PC-9 (cell line): ENCODE measurements at regions not wholly inside any gene's neighbourhood (a gene's known extent, or its start where the extent isn't known, plus 50 kb on each side); places are given as distances from the start of the nearest gene placed in this dataset.

ENCODE experiments used
- BruUV-seq: library from RNA; stranded (reverse); fragments of 400-500 nt; replicated peaks from 2 replicates; lab custom pipeline; 2021; lab: Mats Ljungman, UMichigan
- CTCF ChIA-PET: fragments of 300-600 bp; sonication (Branson Sonifier 250); formaldehyde crosslinking; loops from one replicate; lab custom pipeline; 2022; ENCODE audit warnings: antibody characterized with exemption; lab: Charles Lee
- POLR2A ChIA-PET: fragments of 300-600 bp; sonication (Branson Sonifier 250); formaldehyde crosslinking; loops from one replicate; lab custom pipeline; 2022; ENCODE audit warnings: antibody characterized with exemption; ENCODE audit not compliant: unreplicated experiment; lab: Charles Lee
- DNase-seq, 2 experiments: peaks; one replicate each; pipeline versions ENCODE4 v3.0.0 to v3.0.0-alpha.2; 2015 to 2022; ENCODE audit warnings: mixed read lengths in 1 of 2
- H2AFZ ChIP-seq: fragments of 200-600 bp; sonication (generic); 2 replicates; pipeline ENCODE4 v1.8.1; 2017; ENCODE audit warnings: antibody characterized with exemption
- H3F3A ChIP-seq: fragments of 200-600 bp; sonication (generic); 2 replicates; pipeline ENCODE4 v1.8.1; 2017; ENCODE audit warnings: antibody characterized with exemption, mild to moderate bottlenecking, low read depth; ENCODE audit not compliant: insufficient read depth
- H3K27ac ChIP-seq: fragments of 200-600 bp; sonication (generic); 2 replicates; pipeline ENCODE4 v1.6.1; 2016; ENCODE audit warnings: mixed run types
- H3K27me3 ChIP-seq: fragments of 200-600 bp; sonication (generic); 2 replicates; pipeline ENCODE4 v1.6.1; 2016; ENCODE audit warnings: low read depth, mixed run types; ENCODE audit not compliant: insufficient read depth
- H3K36me3 ChIP-seq: fragments of 200-600 bp; sonication (generic); 2 replicates; pipeline ENCODE4 v1.6.1; 2016; ENCODE audit warnings: low read depth, mixed run types
- H3K4me1 ChIP-seq: fragments of 200-600 bp; sonication (generic); replicated peaks from 2 replicates; pipeline ENCODE4 v1.6.1; 2016; ENCODE audit warnings: mixed run types; ENCODE audit not compliant: insufficient read depth
- H3K4me2 ChIP-seq: fragments of 200-600 bp; sonication (generic); 2 replicates; pipeline ENCODE4 v1.6.1; 2017; ENCODE audit warnings: mixed run types
- H3K4me3 ChIP-seq: fragments of 200-600 bp; sonication (generic); 2 replicates; pipeline ENCODE4 v1.6.1; 2016; ENCODE audit warnings: mixed run types
- H3K79me2 ChIP-seq: fragments of 200-600 bp; sonication (generic); 2 replicates; pipeline ENCODE4 v1.6.1; 2017; ENCODE audit warnings: low read depth, mixed run types
- H3K9me2 ChIP-seq: fragments of 200-600 bp; sonication (generic); 2 replicates; pipeline ENCODE4 v1.8.1; 2017; ENCODE audit warnings: mild to moderate bottlenecking; ENCODE audit not compliant: insufficient read depth
- H3K9me3 ChIP-seq: fragments of 200-600 bp; sonication (generic); 2 replicates; pipeline ENCODE4 v1.8.1; 2016; ENCODE audit warnings: low read depth; ENCODE audit not compliant: insufficient read depth
- H4K20me1 ChIP-seq: fragments of 200-600 bp; sonication (generic); 2 replicates; pipeline ENCODE4 v1.8.1; 2017; ENCODE audit not compliant: insufficient read depth
- EZH2 ChIP-seq: fragments of 200-600 bp; sonication (generic); IDR thresholded peaks from 2 replicates; pipeline ENCODE4 v1.8.0; 2017; ENCODE audit warnings: antibody characterized with exemption, low read depth
- intact Hi-C: fragments of 100-400 bp; cut with micrococcal nuclease; formaldehyde crosslinking; loops from one replicate; pipeline ENCODE4 v1.10.0; 2022; ENCODE audit not compliant: unreplicated experiment
- TF ChIP-seq, protein P1 (sequence below): fragments of 200-600 bp; sonication (generic); conservative IDR thresholded peaks from 2 replicates; pipeline ENCODE4 v1.6.1; 2017; ENCODE audit warnings: mixed run types, antibody characterized with exemption, mild to moderate bottlenecking, moderate library complexity

GRCh38 chr13:44211286-44211685, 162.3 kb upstream of the SERP2 start:
- no TSS peak for BruUV-seq
- Histone ChIP-seq H3K4me3 (no peak overlapping the region), H3K27me3 (no peaks in the 10 kb centered on the region), H3K9me3 (peaks cover 6% of the 10 kb centered on the region), H3K36me3 (no peaks in the 10 kb centered on the region), H3K4me1 (peaks cover 8% of the 10 kb centered on the region), H4K20me1 (no peaks in the 10 kb centered on the region), H2AFZ (no peak overlapping the region), H3K27ac (no peak overlapping the region), H3K4me2 (no peak overlapping the region), H3K9me2 (no peaks in the 10 kb centered on the region), H3K79me2 (no peaks in the 10 kb centered on the region), H3F3A (0 out of 2 replicates have a peak, but pooled peaks cover 5% of the 10 kb centered on the region)
- ChIA-PET CTCF (no interaction called here), POLR2A (no interaction called here)
- intact Hi-C loops = no loop called here
- no peak for TF ChIP-seq EZH2
- TF ChIP-seq, protein P1, sequence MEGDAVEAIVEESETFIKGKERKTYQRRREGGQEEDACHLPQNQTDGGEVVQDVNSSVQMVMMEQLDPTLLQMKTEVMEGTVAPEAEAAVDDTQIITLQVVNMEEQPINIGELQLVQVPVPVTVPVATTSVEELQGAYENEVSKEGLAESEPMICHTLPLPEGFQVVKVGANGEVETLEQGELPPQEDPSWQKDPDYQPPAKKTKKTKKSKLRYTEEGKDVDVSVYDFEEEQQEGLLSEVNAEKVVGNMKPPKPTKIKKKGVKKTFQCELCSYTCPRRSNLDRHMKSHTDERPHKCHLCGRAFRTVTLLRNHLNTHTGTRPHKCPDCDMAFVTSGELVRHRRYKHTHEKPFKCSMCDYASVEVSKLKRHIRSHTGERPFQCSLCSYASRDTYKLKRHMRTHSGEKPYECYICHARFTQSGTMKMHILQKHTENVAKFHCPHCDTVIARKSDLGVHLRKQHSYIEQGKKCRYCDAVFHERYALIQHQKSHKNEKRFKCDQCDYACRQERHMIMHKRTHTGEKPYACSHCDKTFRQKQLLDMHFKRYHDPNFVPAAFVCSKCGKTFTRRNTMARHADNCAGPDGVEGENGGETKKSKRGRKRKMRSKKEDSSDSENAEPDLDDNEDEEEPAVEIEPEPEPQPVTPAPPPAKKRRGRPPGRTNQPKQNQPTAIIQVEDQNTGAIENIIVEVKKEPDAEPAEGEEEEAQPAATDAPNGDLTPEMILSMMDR = no peak
- DNase-seq = no peak

DNA sequence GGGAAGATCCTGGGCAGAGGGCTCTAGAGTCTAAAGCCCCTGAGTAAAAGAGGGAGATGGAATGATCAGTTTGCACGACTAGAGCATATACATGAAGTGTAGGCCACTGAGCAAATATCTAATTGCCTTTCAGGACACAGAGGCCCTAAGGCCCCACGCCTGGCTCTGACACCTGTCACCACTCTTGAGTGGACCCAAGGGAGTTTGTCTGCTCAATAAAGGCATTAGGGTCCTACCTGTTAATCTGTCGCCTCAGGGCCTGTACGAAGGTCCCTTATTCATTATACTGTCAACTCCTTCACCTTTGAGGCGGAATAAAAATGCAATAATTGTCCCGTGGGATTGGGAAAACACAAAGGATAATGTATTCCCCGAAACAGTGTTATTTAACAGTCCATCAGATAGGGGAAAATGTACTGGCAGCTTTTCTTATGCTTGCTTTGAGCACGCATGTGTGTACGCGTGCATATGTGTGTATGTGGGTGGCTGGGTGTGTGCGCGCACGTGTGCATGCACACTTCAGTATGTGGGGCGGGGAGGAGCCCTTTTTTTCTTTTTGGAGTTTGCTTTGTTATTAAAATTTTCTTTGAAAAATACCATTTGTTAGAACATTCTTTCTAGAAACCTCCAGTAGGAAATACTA, 161.8 kb upstream of the SERP2 start:
- no peak for TF ChIP-seq EZH2
- TF ChIP-seq, protein P1 = no peak
- BruUV-seq = no TSS peak
- ChIA-PET POLR2A (no interaction called here), CTCF (no interaction called here)
- H3K4me1 ChIP-seq = peaks cover 8% of the 10 kb centered on the region
- no peak overlapping the region for H3K4me2 ChIP-seq
- no peaks in the 10 kb centered on the region for H4K20me1 ChIP-seq
- no peaks in the 10 kb centered on the region for H3K27me3 ChIP-seq
- no peak overlapping the region for H3K4me3 ChIP-seq
- H3K27ac ChIP-seq = no peak overlapping the region
- no peaks in the 10 kb centered on the region for H3K36me3 ChIP-seq
- intact Hi-C loops = no loop called here
- no peaks in the 10 kb centered on the region for H3K9me2 ChIP-seq
- DNase-seq = no peak
- H3F3A ChIP-seq = 0 out of 2 replicates have a peak, but pooled peaks cover 5% of the 10 kb centered on the region
- no peak overlapping the region for H2AFZ ChIP-seq
- no peaks in the 10 kb centered on the region for H3K79me2 ChIP-seq
- peaks cover 6% of the 10 kb centered on the region for H3K9me3 ChIP-seq

GRCh38 chr13:44212633-44213396, 160.8 kb upstream of the SERP2 start:
- no TSS peak for BruUV-seq
- H3K79me2 ChIP-seq = no peaks in the 10 kb centered on the region
- peaks cover 11% of the 10 kb centered on the region; the same call in 1 of the 2 replicates for H3F3A ChIP-seq
- H3K4me2 ChIP-seq = peak overlapping the region; percentile 7; the same call in 1 of the 2 replicates
- no peak overlapping the region for H3K4me3 ChIP-seq
- peak overlapping the region; percentile 47; the same call in 1 of the 2 replicates for H3K27ac ChIP-seq
- intact Hi-C loops = no loop called here
- peaks cover 7% of the 10 kb centered on the region for H3K4me1 ChIP-seq
- CTCF ChIA-PET = no interaction called here
- no peaks in the 10 kb centered on the region for H3K36me3 ChIP-seq
- no peaks in the 10 kb centered on the region for H3K9me2 ChIP-seq
- H3K9me3 ChIP-seq = peaks cover 2% of the 10 kb centered on the region
- POLR2A ChIA-PET = interaction anchor here (0.6 kb wide), 2 partner anchors 222 to 309 kb away, joined by 4 to 6 read pairs; no protein-coding TSS in a partner anchor
- TF ChIP-seq, protein P1 = no peak
- TF ChIP-seq EZH2 = no peak
- DNase-seq = peak in 1 of 2 experiments; percentile 57
- H2AFZ ChIP-seq = no peak overlapping the region
- H4K20me1 ChIP-seq = no peaks in the 10 kb centered on the region
- no peaks in the 10 kb centered on the region for H3K27me3 ChIP-seq
